Activated naive CD8-positive, alpha-beta T cell treated with anti-CD3 and anti-CD28 coated beads, Interleukin-2, amount 50 U/mL, for 24 hours (primary cell): ENCODE measurements at regions not wholly inside any gene's neighbourhood (a gene's known extent, or its start where the extent isn't known, plus 50 kb on each side); places are given as distances from the start of the nearest gene placed in this dataset.
"Not testable (repeated sequence)": the region's sequence is repeated elsewhere in the genome, so short reads cannot be mapped to it uniquely, and the experiment has no call there.

Experiments used
- ATAC-seq: fragments of 150-1000 bp; cut with Tn5 transposase; one replicate; pipeline ENCODE4 v1.10.0; 2021
- DNase-seq: peaks from one replicate; pipeline ENCODE4 v3.0.0; 2021
- H3K27ac Mint-ChIP-seq: one replicate; pipeline ENCODE4 v1.8.0; 2021; ENCODE audit warnings: mild to moderate bottlenecking, mixed read lengths
- H3K27me3 Mint-ChIP-seq: one replicate; pipeline ENCODE4 v1.8.0; 2021; ENCODE audit warnings: mixed read lengths
- H3K36me3 Mint-ChIP-seq: one replicate; pipeline ENCODE4 v1.8.0; 2021; ENCODE audit warnings: low read depth, mixed read lengths
- H3K4me1 Mint-ChIP-seq: one replicate; pipeline ENCODE4 v1.8.0; 2021; ENCODE audit warnings: mixed read lengths
- H3K4me3 Mint-ChIP-seq: one replicate; pipeline ENCODE4 v1.8.0; 2021; ENCODE audit warnings: mild to moderate bottlenecking, moderate library complexity, mixed read lengths
- H3K9me3 Mint-ChIP-seq: one replicate; pipeline ENCODE4 v1.8.0; 2021; ENCODE audit warnings: mixed read lengths

DNA sequence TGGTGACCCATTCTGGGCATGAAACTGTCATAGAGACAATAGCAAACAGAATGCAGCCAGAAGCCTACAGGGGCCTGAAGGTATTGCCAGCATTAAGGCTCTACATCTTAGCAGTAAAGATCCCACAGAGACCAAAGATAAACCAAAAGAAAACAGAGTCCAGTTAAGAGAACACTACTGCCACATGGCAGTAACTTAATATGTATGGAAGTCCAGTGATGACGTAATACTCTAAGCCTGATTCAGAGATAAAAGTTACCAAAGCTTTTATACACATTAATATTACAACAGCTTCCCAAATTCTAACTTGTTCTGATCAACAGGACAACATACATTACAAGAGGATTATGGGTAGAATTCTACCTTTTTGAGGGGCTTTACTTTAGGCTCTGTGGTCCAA lies 371.5 kb downstream of the PRELID2 start:
- Mint-ChIP-seq H3K9me3 (peaks cover 5% of the 10 kb centered on the region), H3K36me3 (no peaks in the 10 kb centered on the region), H3K4me1 (no peaks in the 10 kb centered on the region), H3K27me3 (no peaks in the 10 kb centered on the region), H3K27ac (no peak overlapping the region), H3K4me3 (no peak overlapping the region)
- ATAC-seq (no peak), DNase-seq (no peak)

DNA sequence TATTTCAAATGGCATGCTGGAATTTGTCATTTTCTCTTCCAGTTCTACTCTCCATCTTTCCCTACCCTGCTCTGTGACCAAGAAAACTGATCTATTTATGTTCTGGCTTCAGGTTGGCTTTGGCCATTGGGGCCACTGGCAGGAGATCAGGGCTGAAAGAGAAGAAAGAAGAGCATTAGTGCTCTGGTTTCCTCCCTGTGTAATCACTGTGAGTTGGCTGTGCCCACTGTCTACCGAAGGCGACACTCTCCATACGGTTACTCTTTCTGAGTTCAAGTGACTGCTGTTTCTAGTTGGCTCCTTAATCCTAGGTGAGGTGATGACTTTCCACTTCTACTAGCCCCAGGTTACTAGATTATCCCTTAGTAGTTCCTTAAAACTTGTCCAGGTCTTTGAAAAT lies 372.6 kb downstream of the PRELID2 start:
- Mint-ChIP-seq H3K27ac (no peak overlapping the region), H3K4me3 (no peak overlapping the region), H3K9me3 (peaks cover 5% of the 10 kb centered on the region), H3K4me1 (no peaks in the 10 kb centered on the region), H3K27me3 (no peaks in the 10 kb centered on the region), H3K36me3 (no peaks in the 10 kb centered on the region)
- ATAC-seq: no peak
- no peak for DNase-seq

DNA sequence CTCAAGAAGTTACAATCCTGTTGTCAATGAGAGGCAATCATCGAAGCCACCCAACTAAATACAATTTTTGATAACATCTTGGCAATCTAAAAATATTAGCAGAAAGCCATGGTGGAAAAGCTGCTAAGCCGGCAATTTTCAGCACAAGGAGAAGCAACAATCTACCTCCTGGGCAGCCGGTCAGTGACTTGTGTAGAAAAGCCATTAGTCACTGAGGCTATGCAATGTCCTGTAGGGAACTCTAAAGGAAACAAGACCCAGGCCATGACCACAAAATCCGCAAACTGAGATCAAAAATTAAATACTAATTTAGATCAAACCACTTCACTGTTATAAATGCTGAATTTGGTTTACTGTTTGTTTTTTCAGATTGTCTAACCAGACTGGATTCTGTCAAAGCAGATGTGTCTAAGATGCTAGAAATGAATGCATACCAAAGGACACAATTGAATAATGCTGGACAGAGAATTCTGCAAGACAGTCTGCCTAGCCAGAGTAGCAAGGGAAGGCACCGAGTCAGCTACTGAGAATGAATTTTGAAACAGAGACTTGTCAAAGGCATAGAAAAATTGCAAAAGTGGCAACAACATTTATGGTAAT lies 384.8 kb downstream of the PRELID2 start:
- Mint-ChIP-seq H3K4me3 (no peak overlapping the region), H3K27me3 (no peaks in the 10 kb centered on the region), H3K36me3 (no peaks in the 10 kb centered on the region), H3K4me1 (no peaks in the 10 kb centered on the region), H3K9me3 (peaks cover 6% of the 10 kb centered on the region), H3K27ac (no peak overlapping the region)
- ATAC-seq (no peak), DNase-seq (no peak)

DNA sequence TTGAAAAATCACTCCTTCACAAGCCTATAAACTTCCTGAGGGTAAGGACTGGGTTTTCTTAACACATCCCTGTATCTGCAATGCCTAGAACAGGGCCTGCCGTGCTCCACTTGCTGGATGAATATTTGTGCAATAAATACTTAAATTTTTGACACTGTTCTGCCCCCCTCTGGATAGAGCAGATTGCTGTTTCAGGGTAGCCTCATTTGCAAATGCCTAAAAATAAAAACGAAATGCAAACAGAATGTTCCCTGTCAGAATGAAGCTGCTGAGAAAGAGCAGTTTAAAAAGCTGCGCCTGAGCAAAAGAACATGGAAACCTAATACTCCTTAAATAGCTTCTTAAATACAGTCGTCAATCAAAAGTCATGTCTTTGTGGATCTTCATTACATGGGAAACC lies 385.3 kb downstream of the PRELID2 start:
- H3K27ac Mint-ChIP-seq: no peak overlapping the region
- H3K27me3 Mint-ChIP-seq: no peaks in the 10 kb centered on the region
- no peaks in the 10 kb centered on the region for H3K36me3 Mint-ChIP-seq
- no peak for DNase-seq
- peaks cover 5% of the 10 kb centered on the region for H3K9me3 Mint-ChIP-seq
- H3K4me1 Mint-ChIP-seq: no peaks in the 10 kb centered on the region
- no peak overlapping the region for H3K4me3 Mint-ChIP-seq
- ATAC-seq: no peak

DNA sequence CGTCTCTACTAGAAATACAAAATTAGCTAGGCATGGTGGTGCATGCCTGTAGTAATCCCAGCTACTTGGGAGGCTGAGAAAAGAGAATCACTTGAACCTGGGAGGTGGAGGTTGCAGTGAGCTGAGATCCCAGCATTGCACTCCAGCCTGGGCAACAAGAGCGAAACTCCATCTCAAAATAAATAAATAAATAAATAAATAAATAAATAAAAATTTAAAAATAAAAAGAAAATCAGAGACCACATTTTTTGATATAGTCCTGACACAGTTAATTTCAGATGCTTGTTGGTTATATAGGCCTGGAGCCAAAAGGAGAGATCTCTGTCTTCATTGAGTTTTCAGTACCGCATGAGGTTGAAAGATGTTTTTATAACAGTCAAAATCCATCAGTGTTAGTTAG lies 388.3 kb downstream of the PRELID2 start:
- not testable (repeated sequence) for H3K36me3 Mint-ChIP-seq, H3K27me3 Mint-ChIP-seq, H3K4me1 Mint-ChIP-seq, DNase-seq, H3K9me3 Mint-ChIP-seq, H3K27ac Mint-ChIP-seq, ATAC-seq, H3K4me3 Mint-ChIP-seq

DNA sequence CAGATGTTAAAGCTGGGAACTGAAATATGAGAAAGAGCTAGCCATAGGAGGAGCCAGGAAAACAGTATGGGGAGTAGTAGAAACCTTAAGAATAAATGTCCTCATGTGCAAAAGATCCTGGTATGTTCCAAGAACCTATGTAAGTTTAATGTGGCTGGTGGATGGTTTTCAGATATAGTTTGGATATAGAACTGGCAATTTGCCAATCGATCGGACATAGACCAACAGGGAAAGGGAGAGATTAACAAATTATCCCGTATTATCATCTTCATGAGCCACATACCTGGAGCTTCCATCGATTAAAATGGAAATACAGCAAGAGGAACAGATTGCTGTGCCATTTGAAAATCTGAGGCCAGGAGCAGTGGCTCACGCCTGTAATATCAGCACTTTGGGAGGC lies 388.7 kb downstream of the PRELID2 start:
- DNase-seq (no peak), ATAC-seq (no peak)
- H3K27me3 Mint-ChIP-seq: no peaks in the 10 kb centered on the region
- no peak overlapping the region for H3K27ac Mint-ChIP-seq
- peaks cover 5% of the 10 kb centered on the region for H3K9me3 Mint-ChIP-seq
- no peak overlapping the region for H3K4me3 Mint-ChIP-seq
- H3K36me3 Mint-ChIP-seq: no peaks in the 10 kb centered on the region
- H3K4me1 Mint-ChIP-seq: no peaks in the 10 kb centered on the region

DNA sequence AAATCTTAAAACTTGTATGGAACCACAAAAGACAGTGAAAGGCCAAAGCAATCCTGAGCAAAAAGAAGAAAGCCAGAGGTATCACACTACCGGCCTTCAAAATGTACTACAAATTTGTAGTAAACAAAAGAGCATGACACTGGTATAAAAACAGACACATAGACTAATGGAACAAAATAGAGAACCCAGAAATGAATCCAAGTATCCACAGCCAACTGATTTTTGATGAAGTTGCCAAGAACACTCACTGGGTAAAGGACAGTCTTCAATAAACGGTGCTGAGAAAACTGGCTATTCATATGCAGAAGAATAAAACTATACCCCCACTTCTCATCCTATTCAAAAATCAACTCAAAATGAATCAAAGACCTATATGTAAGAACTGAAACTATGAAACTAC lies 390.1 kb downstream of the PRELID2 start:
- Mint-ChIP-seq H3K36me3 (no peaks in the 10 kb centered on the region), H3K9me3 (peaks cover 5% of the 10 kb centered on the region), H3K4me1 (no peaks in the 10 kb centered on the region), H3K27me3 (no peaks in the 10 kb centered on the region), H3K4me3 (no peak overlapping the region), H3K27ac (no peak overlapping the region)
- DNase-seq (no peak), ATAC-seq (no peak)

DNA sequence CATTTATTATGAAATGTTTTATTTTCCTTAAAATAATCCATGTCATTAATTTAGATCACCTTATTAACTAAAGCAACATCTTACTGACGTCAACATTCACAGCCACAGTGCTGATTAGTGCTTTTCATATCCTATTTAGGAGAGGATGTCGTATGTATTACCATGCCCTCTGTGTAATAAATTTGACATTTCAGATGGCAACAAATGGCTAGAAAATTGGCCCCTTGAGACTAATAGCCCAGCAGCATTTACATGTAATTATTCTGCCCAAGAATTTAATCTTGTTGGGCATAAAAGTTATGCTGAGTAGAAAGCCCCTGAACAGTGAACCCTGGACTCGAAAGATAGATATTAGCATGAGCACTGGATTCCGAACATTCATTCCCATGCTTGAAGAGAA lies 391.2 kb downstream of the PRELID2 start:
- Mint-ChIP-seq H3K36me3 (no peaks in the 10 kb centered on the region), H3K9me3 (peaks cover 5% of the 10 kb centered on the region), H3K4me3 (no peak overlapping the region), H3K27me3 (no peaks in the 10 kb centered on the region), H3K27ac (no peak overlapping the region), H3K4me1 (no peaks in the 10 kb centered on the region)
- no peak for ATAC-seq
- no peak for DNase-seq

DNA sequence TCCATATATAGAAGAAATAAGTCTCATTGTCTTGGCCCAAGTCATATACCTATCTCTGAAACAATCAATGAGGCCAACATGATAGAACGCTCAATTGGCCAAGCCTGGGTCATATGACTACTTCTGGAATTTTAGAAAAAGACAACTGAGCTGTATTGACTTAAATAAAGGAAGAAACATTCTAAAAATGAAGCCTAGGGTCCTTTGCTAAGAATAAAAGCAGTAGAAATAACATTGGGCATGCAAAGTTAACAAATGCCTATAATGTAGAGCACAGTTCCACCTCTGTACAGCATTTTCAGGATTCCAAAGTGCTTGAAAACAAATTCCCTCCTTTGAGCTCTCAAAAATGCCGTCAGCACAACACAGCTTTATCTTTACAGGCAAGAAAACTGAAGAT lies 391.8 kb downstream of the PRELID2 start:
- DNase-seq: no peak
- Mint-ChIP-seq H3K36me3 (no peaks in the 10 kb centered on the region), H3K27ac (no peak overlapping the region), H3K27me3 (no peaks in the 10 kb centered on the region), H3K9me3 (peaks cover 5% of the 10 kb centered on the region), H3K4me1 (no peaks in the 10 kb centered on the region), H3K4me3 (no peak overlapping the region)
- no peak for ATAC-seq

DNA sequence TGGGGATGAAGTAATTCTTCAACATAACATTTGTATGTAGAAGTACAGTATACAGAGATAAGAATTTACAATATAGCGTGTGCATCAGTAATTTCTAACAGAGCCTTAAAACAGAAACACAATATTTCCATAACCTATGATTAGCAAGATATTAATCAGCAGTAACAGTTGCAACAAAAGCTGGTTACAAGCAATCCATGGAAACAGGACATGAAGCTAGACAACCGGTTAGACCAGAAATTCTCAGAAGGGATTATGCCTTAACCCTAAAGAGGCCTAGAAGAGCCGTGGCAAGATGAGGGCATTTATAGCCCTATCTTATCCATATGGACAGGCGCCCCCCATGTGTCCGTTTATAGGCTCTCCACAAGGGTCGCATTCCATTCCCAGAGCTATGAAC lies 392.5 kb downstream of the PRELID2 start:
- not testable (repeated sequence) for H3K36me3 Mint-ChIP-seq, ATAC-seq, H3K27ac Mint-ChIP-seq, H3K9me3 Mint-ChIP-seq, H3K4me3 Mint-ChIP-seq, DNase-seq, H3K27me3 Mint-ChIP-seq, H3K4me1 Mint-ChIP-seq

DNA sequence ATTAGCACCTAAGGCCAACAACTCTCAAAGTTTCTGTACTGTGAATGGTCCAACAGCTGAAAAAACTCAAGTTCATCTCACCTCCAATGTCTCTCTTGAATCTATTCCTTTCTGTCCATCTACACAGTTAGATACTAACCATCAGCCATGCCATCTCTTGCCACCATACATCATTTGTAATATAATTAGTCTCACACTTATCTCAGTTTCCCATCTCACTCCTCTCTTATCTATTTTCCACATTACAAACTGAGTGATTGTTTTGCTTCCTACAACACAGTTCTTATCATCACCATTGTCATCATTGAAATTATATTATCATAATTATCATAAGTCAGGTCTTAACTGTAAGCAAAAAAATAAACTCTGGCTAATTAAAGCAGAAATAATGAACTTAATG lies 393.9 kb downstream of the PRELID2 start:
- Mint-ChIP-seq H3K4me3 (no peak overlapping the region), H3K27me3 (no peaks in the 10 kb centered on the region), H3K4me1 (no peaks in the 10 kb centered on the region), H3K9me3 (peaks cover 8% of the 10 kb centered on the region), H3K27ac (no peak overlapping the region), H3K36me3 (no peaks in the 10 kb centered on the region)
- DNase-seq (no peak), ATAC-seq (no peak)

DNA sequence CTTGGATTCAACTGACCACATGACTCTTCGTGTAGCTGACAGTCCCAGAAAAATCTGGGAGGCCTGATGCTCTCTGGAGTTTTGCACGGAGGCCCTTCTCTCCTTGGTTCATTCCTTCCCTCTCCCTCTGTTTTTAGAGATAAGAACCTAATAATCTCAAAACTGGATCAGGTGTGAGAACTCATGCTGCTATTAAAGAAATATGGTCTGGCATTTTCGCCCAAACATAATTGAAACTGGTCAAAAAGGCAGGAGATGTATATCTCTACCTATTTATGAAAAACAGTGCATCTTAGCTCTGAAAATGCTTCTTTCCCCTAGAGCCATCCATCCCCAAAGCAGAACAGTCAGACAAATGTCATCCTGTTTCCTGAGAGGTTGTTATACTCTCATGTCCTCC lies 397.5 kb downstream of the PRELID2 start:
- H3K4me1 Mint-ChIP-seq: no peaks in the 10 kb centered on the region
- no peaks in the 10 kb centered on the region for H3K27me3 Mint-ChIP-seq
- H3K36me3 Mint-ChIP-seq: no peaks in the 10 kb centered on the region
- DNase-seq: no peak
- H3K9me3 Mint-ChIP-seq: peaks cover 11% of the 10 kb centered on the region
- H3K27ac Mint-ChIP-seq: no peak overlapping the region
- H3K4me3 Mint-ChIP-seq: no peak overlapping the region
- no peak for ATAC-seq

DNA sequence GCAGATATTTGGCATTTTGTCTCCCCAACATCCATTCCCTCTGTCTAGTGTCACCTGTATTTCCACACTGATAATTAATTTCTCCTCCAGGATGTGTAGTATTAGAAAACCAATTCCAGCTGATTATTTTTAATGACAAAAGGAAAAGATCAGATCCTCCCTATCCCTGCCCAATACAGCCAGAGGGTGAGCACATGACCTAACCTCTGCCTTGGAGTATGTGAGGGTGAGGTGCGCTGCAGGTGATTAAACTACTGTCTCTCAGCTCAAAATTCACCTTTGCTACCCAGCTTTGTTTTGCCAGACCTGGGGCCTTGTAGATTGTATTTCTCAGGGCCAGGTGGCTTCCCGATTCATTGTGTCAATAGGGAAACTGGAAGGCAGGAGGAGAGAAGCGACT lies 402.1 kb downstream of the PRELID2 start:
- peaks cover 20% of the 10 kb centered on the region for H3K9me3 Mint-ChIP-seq
- H3K4me3 Mint-ChIP-seq: no peak overlapping the region
- no peak overlapping the region for H3K27ac Mint-ChIP-seq
- ATAC-seq (no peak), DNase-seq (no peak)
- H3K27me3 Mint-ChIP-seq: no peaks in the 10 kb centered on the region
- H3K4me1 Mint-ChIP-seq: no peaks in the 10 kb centered on the region
- H3K36me3 Mint-ChIP-seq: no peaks in the 10 kb centered on the region

DNA sequence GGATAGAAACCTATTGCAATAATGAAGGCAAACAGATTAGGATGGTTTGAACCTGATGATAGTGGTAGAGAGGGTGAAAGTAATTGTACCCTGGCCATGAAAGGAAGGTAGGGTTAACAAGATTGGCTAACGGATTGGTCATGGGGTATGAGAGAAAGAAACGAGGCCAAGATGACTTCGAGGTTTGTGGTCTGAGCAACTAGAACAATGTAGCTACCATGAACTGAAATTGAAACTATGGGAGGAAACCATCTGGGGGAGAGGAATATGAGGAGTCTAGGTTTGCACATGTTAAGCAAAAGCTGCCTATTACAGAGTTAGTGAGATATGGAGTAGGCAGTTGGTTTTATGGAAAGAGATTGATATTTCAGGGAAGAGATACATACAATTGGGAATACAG lies 406.0 kb downstream of the PRELID2 start:
- peaks cover 2% of the 10 kb centered on the region for H3K36me3 Mint-ChIP-seq
- no peak for ATAC-seq
- H3K27me3 Mint-ChIP-seq: no peaks in the 10 kb centered on the region
- DNase-seq: no peak
- no peak overlapping the region for H3K4me3 Mint-ChIP-seq
- H3K9me3 Mint-ChIP-seq: peaks cover 22% of the 10 kb centered on the region
- H3K27ac Mint-ChIP-seq: no peak overlapping the region
- no peaks in the 10 kb centered on the region for H3K4me1 Mint-ChIP-seq

DNA sequence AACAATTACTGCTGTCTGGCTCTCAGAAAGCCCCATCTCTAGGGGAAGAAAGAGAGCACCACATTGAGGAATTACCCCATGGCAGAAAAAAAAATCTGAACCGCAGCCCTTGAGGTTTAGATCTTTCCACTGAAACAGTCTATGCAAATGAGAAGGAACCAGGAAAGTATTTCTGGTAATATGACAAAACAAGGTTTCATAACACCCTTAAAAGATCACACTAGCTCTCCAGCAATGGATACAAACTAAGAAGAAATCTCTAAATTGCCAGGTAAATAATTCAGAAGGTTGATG lies 427.1 kb downstream of the PRELID2 start:
- no peak overlapping the region for H3K4me3 Mint-ChIP-seq
- H3K9me3 Mint-ChIP-seq: peaks cover 24% of the 10 kb centered on the region
- no peak overlapping the region for H3K27ac Mint-ChIP-seq
- H3K4me1 Mint-ChIP-seq: no peaks in the 10 kb centered on the region
- ATAC-seq (no peak), DNase-seq (no peak)
- no peaks in the 10 kb centered on the region for H3K27me3 Mint-ChIP-seq
- H3K36me3 Mint-ChIP-seq: peaks cover 3% of the 10 kb centered on the region

DNA sequence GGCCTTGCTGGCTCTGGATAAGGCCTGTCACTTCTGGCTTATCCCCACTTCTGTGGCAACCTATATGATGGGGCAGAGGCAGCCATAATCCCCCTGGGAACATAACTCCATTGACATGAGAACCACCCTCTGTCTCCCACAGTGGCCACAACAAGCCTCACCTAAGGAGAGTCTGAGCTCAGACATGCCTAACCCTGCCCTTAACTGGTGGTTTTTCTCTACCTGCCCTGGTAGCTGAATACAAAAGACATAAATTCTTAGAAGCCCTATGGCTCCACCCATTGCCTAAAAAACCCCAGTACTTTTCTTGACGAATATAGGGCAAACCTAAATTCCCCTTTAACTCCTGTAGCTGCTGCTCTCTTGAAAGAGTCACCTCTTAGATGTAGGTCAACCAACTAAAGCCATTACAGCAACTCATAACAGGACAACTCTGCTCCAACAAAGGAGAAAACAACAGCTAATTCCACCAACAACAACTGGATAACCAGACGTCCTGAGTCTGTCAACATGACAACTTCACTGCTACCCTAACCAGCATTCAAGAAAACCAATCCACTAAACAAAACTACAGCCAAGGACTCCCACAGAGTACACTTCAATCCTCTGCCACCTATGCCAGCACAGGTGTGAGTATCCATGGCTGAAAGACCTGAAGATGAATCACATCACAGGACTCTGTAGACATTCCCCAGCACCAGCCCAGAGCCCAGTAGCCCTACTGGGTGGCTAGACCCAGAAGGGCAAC lies 427.7 kb downstream of the PRELID2 start:
- H3K4me3 Mint-ChIP-seq: no peak overlapping the region
- peaks cover 24% of the 10 kb centered on the region for H3K9me3 Mint-ChIP-seq
- no peaks in the 10 kb centered on the region for H3K4me1 Mint-ChIP-seq
- peaks cover 3% of the 10 kb centered on the region for H3K36me3 Mint-ChIP-seq
- DNase-seq: no peak
- H3K27ac Mint-ChIP-seq: no peak overlapping the region
- no peak for ATAC-seq
- no peaks in the 10 kb centered on the region for H3K27me3 Mint-ChIP-seq
